IMR-90 (cell line): ENCODE measurements at regions not wholly inside any gene's neighbourhood (a gene's known extent, or its start where the extent isn't known, plus 50 kb on each side); places are given as distances from the start of the nearest gene placed in this dataset.

Experiments
- ATAC-seq: fragments of 200-7000 bp; cut with Tn5 transposase; 2 replicates; pipeline ENCODE4 v1.9.1; 2020; ENCODE audit warnings: low read depth, mild to moderate bottlenecking, moderate library complexity
- BruUV-seq: library from RNA; stranded (reverse); fragments of 400-500 nt; replicated peaks from 2 replicates; lab custom pipeline; 2021; lab: Mats Ljungman, UMichigan
- CTCF ChIA-PET: fragments of 300-600 bp; formaldehyde crosslinking; extraction: SDS; loops from one replicate; lab custom pipeline; 2021; ENCODE audit warnings: antibody characterized with exemption; lab: Yijun Ruan, JAX
- POLR2A ChIA-PET: fragments of 300-600 bp; sonication (Branson Sonifier 250); formaldehyde crosslinking; loops from one replicate; lab custom pipeline; 2022; ENCODE audit warnings: antibody characterized with exemption; ENCODE audit not compliant: unreplicated experiment; lab: Charles Lee
- DNase-seq: peaks from one replicate; pipeline ENCODE4 v3.0.0; 2013
- H2AFZ ChIP-seq: replicated peaks from 2 replicates; pipeline ENCODE3; 2013; ENCODE audit warnings: low read length, mild to moderate bottlenecking; ENCODE audit not compliant: poor library complexity
- H2AK5ac ChIP-seq: 2 replicates; pipeline ENCODE4 v1.6.1; 2013; ENCODE audit warnings: low read depth, low read length, inconsistent platforms
- H2AK9ac ChIP-seq: replicated peaks from 2 replicates; pipeline ENCODE3; 2013; ENCODE audit warnings: mild to moderate bottlenecking, low read depth, low read length, moderate library complexity; ENCODE audit not compliant: poor library complexity
- H2BK120ac ChIP-seq: 2 replicates; pipeline ENCODE4 v1.6.1; 2013; ENCODE audit warnings: low read depth, low read length, inconsistent platforms
- H2BK15ac ChIP-seq: 3 replicates; pipeline ENCODE4 v1.6.1; 2013; ENCODE audit warnings: low read depth, low read length, inconsistent platforms
- H2BK20ac ChIP-seq: 2 replicates; pipeline ENCODE4 v1.6.1; 2013; ENCODE audit warnings: low read depth, mild to moderate bottlenecking, inconsistent platforms, low read length, moderate library complexity
- H2BK5ac ChIP-seq: 2 replicates; pipeline ENCODE4 v1.6.1; 2013; ENCODE audit warnings: mild to moderate bottlenecking, low read depth, low read length, inconsistent platforms; ENCODE audit not compliant: poor library complexity, severe bottlenecking
- H3K14ac ChIP-seq: replicated peaks from 2 replicates; pipeline ENCODE4 v1.6.1; 2013; ENCODE audit warnings: low read depth, low read length, inconsistent platforms
- H3K18ac ChIP-seq: 2 replicates; pipeline ENCODE4 v1.6.1; 2013; ENCODE audit warnings: low read depth, low read length, control low read depth
- H3K23ac ChIP-seq: 2 replicates; pipeline ENCODE4 v1.6.1; 2013; ENCODE audit warnings: low read depth, low read length, inconsistent platforms
- H3K27ac ChIP-seq: 2 replicates; pipeline ENCODE4 v1.5.1; 2013; ENCODE audit warnings: mild to moderate bottlenecking, control low read depth, low read length; ENCODE audit not compliant: insufficient read depth
- H3K27me3 ChIP-seq: 2 replicates; pipeline ENCODE4 v1.6.1; 2013; ENCODE audit warnings: low read length; ENCODE audit not compliant: control insufficient read depth, insufficient read depth
- H3K36me3 ChIP-seq: 2 replicates; pipeline ENCODE4 v1.6.1; 2013; ENCODE audit warnings: low read length, mixed read lengths; ENCODE audit not compliant: control insufficient read depth, insufficient read depth
- H3K4ac ChIP-seq: 2 replicates; pipeline ENCODE4 v1.6.1; 2013; ENCODE audit warnings: low read depth, low read length, inconsistent platforms
- H3K4me1 ChIP-seq: 2 replicates; pipeline ENCODE4 v1.6.1; 2013; ENCODE audit warnings: low read length, mixed read lengths; ENCODE audit not compliant: control insufficient read depth, insufficient read depth
- H3K4me2 ChIP-seq: 2 replicates; pipeline ENCODE4 v1.6.1; 2013; ENCODE audit warnings: low read depth, mild to moderate bottlenecking, control low read depth, low read length, moderate library complexity
- H3K4me3 ChIP-seq: 2 replicates; pipeline ENCODE4 v1.5.1; 2013; ENCODE audit warnings: low read depth, mild to moderate bottlenecking, control low read depth, low read length, moderate library complexity; ENCODE audit not compliant: insufficient read depth
- H3K56ac ChIP-seq: 2 replicates; pipeline ENCODE4 v1.6.1; 2013; ENCODE audit warnings: low read length, inconsistent platforms; ENCODE audit not compliant: insufficient read depth; ENCODE audit errors: extremely low read depth
- H3K79me1 ChIP-seq, 2 experiments: 2 replicates each; pipeline ENCODE4 v1.6.1; 2013; ENCODE audit warnings: low read length in 2 of 2, inconsistent platforms in 1 of 2, low read depth in 1 of 2
- H3K9ac ChIP-seq: 2 replicates; pipeline ENCODE4 v1.6.1; 2013; ENCODE audit warnings: low read depth, low read length, control low read depth
- H3K9me1 ChIP-seq: 2 replicates; pipeline ENCODE4 v1.6.1; 2013; ENCODE audit warnings: low read length, inconsistent platforms; ENCODE audit not compliant: insufficient read depth
- H3K9me3 ChIP-seq: 2 replicates; pipeline ENCODE4 v1.6.1; 2013; ENCODE audit warnings: low read length; ENCODE audit not compliant: control insufficient read depth, insufficient read depth
- H4K20me1 ChIP-seq: 2 replicates; pipeline ENCODE4 v1.6.1; 2013; ENCODE audit warnings: low read length, inconsistent platforms; ENCODE audit not compliant: insufficient read depth
- H4K5ac ChIP-seq: 2 replicates; pipeline ENCODE4 v1.6.1; 2013; ENCODE audit warnings: mild to moderate bottlenecking, low read depth, low read length, control low read depth
- H4K8ac ChIP-seq, 2 experiments: 2 replicates each; pipeline ENCODE4 v1.6.1; 2013; ENCODE audit warnings: low read depth in 2 of 2, low read length in 2 of 2, control low read depth in 1 of 2, inconsistent platforms in 1 of 2
- H4K91ac ChIP-seq: 2 replicates; pipeline ENCODE4 v1.6.1; 2013; ENCODE audit warnings: low read depth, low read length, inconsistent platforms; ENCODE audit not compliant: insufficient read depth
- BHLHE40 ChIP-seq: fragments of 150-350 bp; IDR thresholded peaks from 2 replicates; pipeline ENCODE4 v1.6.1; 2016; ENCODE audit warnings: mild to moderate bottlenecking, low read depth, low read length
- CEBPB ChIP-seq: IDR thresholded peaks from 2 replicates; pipeline ENCODE4 v1.6.1; 2012; ENCODE audit warnings: low read depth, low read length, improper control_type of control experiment
- CHD1 ChIP-seq: IDR thresholded peaks from 2 replicates; pipeline ENCODE4 v1.6.1; 2012; ENCODE audit warnings: low read depth, low read length, improper control_type of control experiment
- FOS ChIP-seq: fragments of 150-350 bp; IDR thresholded peaks from 2 replicates; pipeline ENCODE4 v1.6.1; 2016; ENCODE audit warnings: low read depth, low read length
- MAFK ChIP-seq: IDR thresholded peaks from 2 replicates; pipeline ENCODE4 v1.6.1; 2012; ENCODE audit warnings: low read depth, low read length, improper control_type of control experiment
- MAZ ChIP-seq: IDR thresholded peaks from 2 replicates; pipeline ENCODE4 v1.6.1; 2012; ENCODE audit warnings: low read depth, mild to moderate bottlenecking, low read length, improper control_type of control experiment, moderate library complexity, borderline replicate concordance
- MXI1 ChIP-seq: IDR thresholded peaks from 2 replicates; pipeline ENCODE4 v1.6.1; 2012; ENCODE audit warnings: low read depth, mild to moderate bottlenecking, low read length, moderate library complexity, borderline replicate concordance
- NFE2L2 ChIP-seq: fragments of 150-350 bp; IDR thresholded peaks from 2 replicates; pipeline ENCODE4 v1.6.1; 2016; ENCODE audit warnings: low read depth, mild to moderate bottlenecking, low read length
- POLR2A ChIP-seq: IDR thresholded peaks from 2 replicates; pipeline ENCODE4 v1.6.1; 2012; ENCODE audit warnings: mild to moderate bottlenecking, low read depth, low read length
- RAD21 ChIP-seq: IDR thresholded peaks from 2 replicates; pipeline ENCODE4 v1.6.1; 2012; ENCODE audit warnings: low read length, improper control_type of control experiment
- RCOR1 ChIP-seq: IDR thresholded peaks from 2 replicates; pipeline ENCODE4 v1.6.1; 2012; ENCODE audit warnings: mild to moderate bottlenecking, low read length, improper control_type of control experiment; ENCODE audit not compliant: insufficient replicate concordance
- RFX5 ChIP-seq: IDR thresholded peaks from 2 replicates; pipeline ENCODE4 v1.8.0; 2012; ENCODE audit warnings: low read depth, mild to moderate bottlenecking, low read length, moderate library complexity
- SMC3 ChIP-seq: fragments of 150-350 bp; IDR thresholded peaks from 2 replicates; pipeline ENCODE4 v1.6.1; 2016; ENCODE audit warnings: low read depth, mild to moderate bottlenecking, antibody characterized with exemption, low read length, moderate library complexity
- WGBS, 2 experiments: methylation state at CpG; one replicate each; pipeline versions ENCODE4 v1.1.5 to v1.1.7; 2013; ENCODE audit warnings: missing lambda C conversion rate in 2 of 2; ENCODE audit not compliant: insufficient read length in 1 of 2; ENCODE audit errors: extremely low coverage in 2 of 2; 5-methylcytosine and 5-hydroxymethylcytosine counted together
- dilution Hi-C: fragments of 300-500 bp; cut with HindIII; formaldehyde crosslinking; loops from one replicate; pipeline ENCODE4 v1.14.3; 2018; ENCODE audit warnings: low sequenced_read_pairs; ENCODE audit not compliant: unreplicated experiment
- in situ Hi-C: fragments of 300-500 bp; cut with MboI; formaldehyde crosslinking; loops from 3 replicates; pipeline ENCODE4 v1.14.3; 2019; ENCODE audit warnings: low sequenced_read_pairs, inconsistent platforms, mixed read lengths
- intact Hi-C: fragments of 100-400 bp; cut with micrococcal nuclease; formaldehyde crosslinking; loops from 2 replicates; pipeline ENCODE4 v1.10.0; 2022
- TF ChIP-seq, protein P1 (sequence below): conservative IDR thresholded peaks from 2 replicates; pipeline ENCODE4 v1.5.1; 2012; ENCODE audit warnings: mild to moderate bottlenecking, low read depth, low read length, improper control_type of control experiment
- TF ChIP-seq, protein P2 (sequence below): fragments of 150-350 bp; IDR thresholded peaks from 2 replicates; pipeline ENCODE4 v1.6.1; 2017; ENCODE audit warnings: mild to moderate bottlenecking, antibody characterized with exemption, low read length, low read depth
- TF ChIP-seq, protein P3 (sequence below): fragments of 150-350 bp; IDR thresholded peaks from 2 replicates; pipeline ENCODE4 v1.6.1; 2016; ENCODE audit warnings: low read depth, mild to moderate bottlenecking, low read length, moderate library complexity, borderline replicate concordance

DNA sequence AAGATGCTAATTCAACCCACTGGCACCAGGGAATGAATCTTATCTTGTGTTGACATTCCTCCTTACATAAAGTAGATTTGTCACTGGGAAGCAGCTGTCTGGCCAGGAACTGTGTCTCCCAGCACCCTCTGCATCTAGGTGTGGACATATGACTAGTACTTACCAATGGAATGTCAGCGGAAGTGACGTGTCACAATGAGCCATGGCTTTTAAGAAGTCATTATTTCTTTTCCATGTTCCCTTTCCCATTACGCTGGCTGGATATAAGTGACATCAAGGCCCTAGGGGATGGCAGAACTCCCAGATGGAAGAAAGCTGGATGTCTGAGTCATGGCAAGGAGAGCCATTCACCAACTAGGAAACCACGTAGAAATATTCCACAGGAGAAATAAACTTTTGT, 84.7 kb upstream of the MAST4 start:
- no TSS peak for BruUV-seq
- no peaks in the 10 kb centered on the region for H3K79me1 ChIP-seq
- no peak overlapping the region for H2BK20ac ChIP-seq
- H2BK5ac ChIP-seq: no peak overlapping the region
- H2BK120ac ChIP-seq: no peak overlapping the region
- no peak overlapping the region for H2AK9ac ChIP-seq
- CTCF ChIA-PET: interaction anchor here (0.6 kb wide), 1 partner anchor 9 kb away, joined by 4 read pairs; no protein-coding TSS in a partner anchor
- H3K9ac ChIP-seq: no peak overlapping the region
- no peaks in the 10 kb centered on the region for H3K4me1 ChIP-seq
- H3K56ac ChIP-seq: no peak overlapping the region
- no CpG with 5 or more reads among the region's 4 CpGs for WGBS, 2 experiments
- no peak overlapping the region for H3K4ac ChIP-seq
- no peak for DNase-seq
- dilution Hi-C loops (no loop called here), in situ Hi-C loops (no loop called here), intact Hi-C loops (no loop called here)
- no peak overlapping the region for H3K23ac ChIP-seq
- TF ChIP-seq SMC3 (no peak), RCOR1 (no peak), MAZ (no peak), NFE2L2 (no peak), POLR2A (no peak), CHD1 (no peak), MAFK (no peak), FOS (no peak), RAD21 (no peak), CEBPB (no peak), RFX5 (no peak), BHLHE40 (no peak), MXI1 (no peak)
- TF ChIP-seq, protein P1, sequence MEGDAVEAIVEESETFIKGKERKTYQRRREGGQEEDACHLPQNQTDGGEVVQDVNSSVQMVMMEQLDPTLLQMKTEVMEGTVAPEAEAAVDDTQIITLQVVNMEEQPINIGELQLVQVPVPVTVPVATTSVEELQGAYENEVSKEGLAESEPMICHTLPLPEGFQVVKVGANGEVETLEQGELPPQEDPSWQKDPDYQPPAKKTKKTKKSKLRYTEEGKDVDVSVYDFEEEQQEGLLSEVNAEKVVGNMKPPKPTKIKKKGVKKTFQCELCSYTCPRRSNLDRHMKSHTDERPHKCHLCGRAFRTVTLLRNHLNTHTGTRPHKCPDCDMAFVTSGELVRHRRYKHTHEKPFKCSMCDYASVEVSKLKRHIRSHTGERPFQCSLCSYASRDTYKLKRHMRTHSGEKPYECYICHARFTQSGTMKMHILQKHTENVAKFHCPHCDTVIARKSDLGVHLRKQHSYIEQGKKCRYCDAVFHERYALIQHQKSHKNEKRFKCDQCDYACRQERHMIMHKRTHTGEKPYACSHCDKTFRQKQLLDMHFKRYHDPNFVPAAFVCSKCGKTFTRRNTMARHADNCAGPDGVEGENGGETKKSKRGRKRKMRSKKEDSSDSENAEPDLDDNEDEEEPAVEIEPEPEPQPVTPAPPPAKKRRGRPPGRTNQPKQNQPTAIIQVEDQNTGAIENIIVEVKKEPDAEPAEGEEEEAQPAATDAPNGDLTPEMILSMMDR: no peak
- TF ChIP-seq, protein P2, sequence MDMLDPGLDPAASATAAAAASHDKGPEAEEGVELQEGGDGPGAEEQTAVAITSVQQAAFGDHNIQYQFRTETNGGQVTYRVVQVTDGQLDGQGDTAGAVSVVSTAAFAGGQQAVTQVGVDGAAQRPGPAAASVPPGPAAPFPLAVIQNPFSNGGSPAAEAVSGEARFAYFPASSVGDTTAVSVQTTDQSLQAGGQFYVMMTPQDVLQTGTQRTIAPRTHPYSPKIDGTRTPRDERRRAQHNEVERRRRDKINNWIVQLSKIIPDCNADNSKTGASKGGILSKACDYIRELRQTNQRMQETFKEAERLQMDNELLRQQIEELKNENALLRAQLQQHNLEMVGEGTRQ: no peak
- TF ChIP-seq, protein P3, sequence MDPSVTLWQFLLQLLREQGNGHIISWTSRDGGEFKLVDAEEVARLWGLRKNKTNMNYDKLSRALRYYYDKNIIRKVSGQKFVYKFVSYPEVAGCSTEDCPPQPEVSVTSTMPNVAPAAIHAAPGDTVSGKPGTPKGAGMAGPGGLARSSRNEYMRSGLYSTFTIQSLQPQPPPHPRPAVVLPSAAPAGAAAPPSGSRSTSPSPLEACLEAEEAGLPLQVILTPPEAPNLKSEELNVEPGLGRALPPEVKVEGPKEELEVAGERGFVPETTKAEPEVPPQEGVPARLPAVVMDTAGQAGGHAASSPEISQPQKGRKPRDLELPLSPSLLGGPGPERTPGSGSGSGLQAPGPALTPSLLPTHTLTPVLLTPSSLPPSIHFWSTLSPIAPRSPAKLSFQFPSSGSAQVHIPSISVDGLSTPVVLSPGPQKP: no peak
- H3K36me3 ChIP-seq: no peaks in the 10 kb centered on the region
- no peak overlapping the region for H4K5ac ChIP-seq
- no peaks in the 10 kb centered on the region for H3K27me3 ChIP-seq
- H2BK15ac ChIP-seq: no peak overlapping the region
- H3K14ac ChIP-seq: no peak overlapping the region
- no peak overlapping the region for H3K4me3 ChIP-seq
- H3K9me3 ChIP-seq: peaks cover 1% of the 10 kb centered on the region; the same call in 1 of the 2 replicates
- no peak overlapping the region for H3K4me2 ChIP-seq
- no peak overlapping the region for H3K18ac ChIP-seq
- no peaks in the 10 kb centered on the region for H4K20me1 ChIP-seq
- no peaks in the 10 kb centered on the region for H3K9me1 ChIP-seq
- H2AK5ac ChIP-seq: no peak overlapping the region
- H4K91ac ChIP-seq: no peak overlapping the region
- H3K27ac ChIP-seq: no peak overlapping the region
- H4K8ac ChIP-seq: no peak overlapping the region
- no peak overlapping the region for H2AFZ ChIP-seq
- POLR2A ChIA-PET: no interaction called here
- no peak for ATAC-seq
